ENCODE measurements at regions not wholly inside any gene's neighbourhood (a gene's known extent, or its start where the extent isn't known, plus 50 kb on each side); places are given as distances from the start of the nearest gene placed in this dataset.
"Not testable (repeated sequence)": the region's sequence is repeated elsewhere in the genome, so short reads cannot be mapped to it uniquely, and the experiment has no call there.

DNA sequence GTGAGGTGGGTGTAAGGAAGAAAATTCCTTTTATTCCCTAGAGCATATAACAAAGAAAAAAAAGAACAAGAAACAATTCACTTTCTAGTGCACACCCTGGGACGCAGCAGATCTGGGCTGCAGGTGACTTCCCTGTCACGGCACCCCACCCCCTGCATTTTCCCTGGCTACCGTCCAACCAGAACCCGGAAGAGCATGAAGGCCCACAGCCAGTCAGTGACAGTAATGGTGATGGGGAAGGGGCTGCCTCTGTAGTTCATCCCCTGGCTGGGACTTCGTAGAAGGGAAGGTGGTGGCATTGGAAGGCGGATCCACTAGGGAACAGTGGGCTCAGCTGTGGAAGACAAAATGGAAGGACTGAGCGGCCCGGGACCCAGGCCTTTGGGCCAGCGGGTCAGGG is 236.7 kb downstream of the BUB3 start:
- TF ChIP-seq CTCF (IDR thresholded peaks at IDR 0.05; ENCODE audit: low read depth, low read length, missing control alignments): no peak
- no peak for DNase-seq (ENCODE audit: extremely low read depth, low read depth)
- no peak overlapping the region for H3K4me3 ChIP-seq (replicated peaks; ENCODE audit: low read depth, low read length)

DNA sequence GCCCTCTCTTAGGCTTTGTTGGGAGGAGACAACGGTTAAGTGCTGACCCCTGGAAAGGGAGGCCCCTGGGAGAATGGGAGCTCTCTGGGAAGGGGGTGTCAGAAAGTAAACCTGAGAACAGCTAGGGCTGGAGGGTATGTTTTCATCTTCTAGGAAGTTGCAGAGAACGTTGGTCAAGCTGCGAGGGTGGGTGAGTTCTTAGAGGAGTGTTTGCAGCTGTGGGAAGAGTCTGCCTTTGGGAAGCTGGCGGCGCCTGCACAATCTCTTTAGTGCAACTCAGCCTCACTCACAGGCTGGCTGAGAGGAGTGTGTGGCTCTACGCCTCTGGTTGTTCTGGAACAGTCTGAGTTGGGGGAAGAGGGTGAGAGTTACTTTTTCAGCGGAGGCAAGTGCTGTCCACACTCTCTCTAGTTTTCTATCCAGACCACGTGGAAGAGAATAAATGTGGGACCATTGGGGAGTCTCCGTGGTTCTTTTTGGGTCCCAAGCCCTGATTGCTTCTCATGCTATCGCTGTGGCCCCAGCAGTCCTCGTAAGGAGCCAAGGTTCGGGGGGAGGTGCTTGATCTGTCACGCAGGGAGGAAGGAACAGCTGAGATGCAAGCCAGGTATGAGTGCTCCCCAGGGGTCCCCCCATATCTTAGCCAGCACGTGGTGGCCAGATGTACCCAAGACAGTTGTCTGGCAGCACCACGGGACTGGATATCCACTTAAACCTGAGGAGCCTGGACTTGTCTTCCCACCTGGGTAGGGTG is 237.2 kb downstream of the BUB3 start:
- TF ChIP-seq CTCF (IDR thresholded peaks at IDR 0.05; ENCODE audit: low read depth, low read length, missing control alignments): no peak
- H3K4me3 ChIP-seq (replicated peaks; ENCODE audit: low read depth, low read length): no peak overlapping the region
- DNase-seq (ENCODE audit: extremely low read depth, low read depth): no peak

- no peak for DNase-seq (ENCODE audit: extremely low read depth, low read depth)
- TF ChIP-seq CTCF (IDR thresholded peaks at IDR 0.05; ENCODE audit: low read depth, low read length, missing control alignments): no peak
- no peak overlapping the region for H3K4me3 ChIP-seq (replicated peaks; ENCODE audit: low read depth, low read length)
These were observed 238.2 kb downstream of the BUB3 start for GRCh38 chr10:123392182-123392963.

- no peak for DNase-seq (ENCODE audit: extremely low read depth, low read depth)
- no peak overlapping the region for H3K4me3 ChIP-seq (replicated peaks; ENCODE audit: low read depth, low read length)
- no peak for TF ChIP-seq CTCF (IDR thresholded peaks at IDR 0.05; ENCODE audit: low read depth, low read length, missing control alignments)
These were observed 239.0 kb downstream of the BUB3 start for GRCh38 chr10:123393170-123393569.

DNA sequence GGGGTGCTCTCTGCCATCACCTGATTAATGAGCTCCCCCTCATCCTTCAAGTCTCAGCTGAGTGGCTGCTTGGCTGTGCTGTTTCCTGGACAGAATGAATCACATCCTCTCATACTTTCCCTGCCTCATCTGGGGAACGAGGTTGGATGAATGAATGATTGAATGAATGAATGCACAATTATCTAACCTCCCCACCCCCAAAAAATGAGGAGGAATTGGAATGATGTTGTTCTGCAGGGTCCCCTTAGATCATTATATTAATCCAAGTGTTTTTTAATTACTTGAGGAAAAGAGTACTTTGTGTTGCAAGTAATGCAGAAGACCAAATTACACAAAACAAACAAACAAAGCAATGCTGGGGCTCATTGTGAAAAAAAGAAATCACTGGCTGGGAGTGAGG is 240.2 kb downstream of the BUB3 start:
- DNase-seq (ENCODE audit: extremely low read depth, low read depth): no peak
- no peak for TF ChIP-seq CTCF (IDR thresholded peaks at IDR 0.05; ENCODE audit: low read depth, low read length, missing control alignments)
- no peak overlapping the region for H3K4me3 ChIP-seq (replicated peaks; ENCODE audit: low read depth, low read length)

DNA sequence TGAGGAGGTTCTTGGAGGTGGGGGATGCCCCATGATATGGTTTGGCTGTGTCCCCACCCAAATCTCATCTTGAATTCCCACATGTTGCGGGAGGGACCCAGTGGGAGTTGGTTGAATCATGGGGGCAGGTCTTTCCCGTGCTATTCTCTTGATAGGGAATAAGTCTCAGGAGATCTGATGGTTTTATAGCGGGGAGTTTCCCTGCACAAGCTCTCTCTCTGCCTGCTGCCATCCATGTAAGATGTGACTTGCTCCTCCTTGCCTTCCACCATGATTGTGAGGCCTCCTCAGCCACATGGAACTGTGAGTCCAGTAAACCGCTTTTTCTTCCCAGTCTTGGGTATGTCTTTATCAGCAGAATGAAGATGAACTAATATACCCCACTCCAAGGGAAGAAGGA is 241.0 kb downstream of the BUB3 start:
- not testable (repeated sequence) for DNase-seq (ENCODE audit: extremely low read depth, low read depth); H3K4me3 ChIP-seq (replicated peaks; ENCODE audit: low read depth, low read length)

- DNase-seq (ENCODE audit: extremely low read depth, low read depth): no peak
- no peak for TF ChIP-seq CTCF (IDR thresholded peaks at IDR 0.05; ENCODE audit: low read depth, low read length, missing control alignments)
- H3K4me3 ChIP-seq (replicated peaks; ENCODE audit: low read depth, low read length): no peak overlapping the region
These were observed 241.7 kb downstream of the BUB3 start for GRCh38 chr10:123395906-123396305.

Data from HFF-Myc (cell line).